ENCODE measurements at regions not wholly inside any gene's neighbourhood (a gene's known extent, or its start where the extent isn't known, plus 50 kb on each side); places are given as distances from the start of the nearest gene placed in this dataset.

- Histone ChIP-seq H3K27me3 (ENCODE audit: control insufficient read depth, insufficient read depth, low read length) (no peaks in the 10 kb centered on the region), H3K4me1 (ENCODE audit: control insufficient read depth in 2 of 3, insufficient read depth in 2 of 3, low read depth in 1 of 3, low read length in 3 of 3) (no peaks in the 10 kb centered on the region), H3K9ac (ENCODE audit: low read length in 3 of 3) (no peak overlapping the region), H3K9me3 (ENCODE audit: control insufficient read depth in 2 of 3, insufficient read depth in 1 of 3, low read length in 3 of 3) (no peaks in the 10 kb centered on the region), H3K4me3 (ENCODE audit: low read length in 3 of 3) (no peak overlapping the region), H3K36me3 (ENCODE audit: control insufficient read depth in 2 of 3, insufficient read depth in 3 of 3, low read length in 3 of 3) (no peaks in the 10 kb centered on the region), H3K27ac (ENCODE audit: low read depth in 2 of 2, low read length in 2 of 2) (no peak overlapping the region)
- TF ChIP-seq CTCF (IDR thresholded peaks at IDR 0.05; ENCODE audit: borderline replicate concordance, extremely low read depth, insufficient read depth), result no peak
- FAIRE-seq (no peak), DNase-seq (no peak)
- intact Hi-C loops (cut with DNase I), result no loop called here
These were observed 1137.7 kb upstream of the DDX18 start for GRCh38 chr2:116676776-116677175.

- intact Hi-C loops (cut with DNase I), result no loop called here
- H3K9ac ChIP-seq (ENCODE audit: low read length in 3 of 3), result no peak overlapping the region
- TF ChIP-seq CTCF (IDR thresholded peaks at IDR 0.05; ENCODE audit: borderline replicate concordance, extremely low read depth, insufficient read depth), result no peak
- no peak overlapping the region for H3K4me3 ChIP-seq (ENCODE audit: low read length in 3 of 3)
- H3K27me3 ChIP-seq (ENCODE audit: control insufficient read depth, insufficient read depth, low read length), result no peaks in the 10 kb centered on the region
- no peaks in the 10 kb centered on the region for H3K4me1 ChIP-seq (ENCODE audit: control insufficient read depth in 2 of 3, insufficient read depth in 2 of 3, low read depth in 1 of 3, low read length in 3 of 3)
- H3K27ac ChIP-seq (ENCODE audit: low read depth in 2 of 2, low read length in 2 of 2), result no peak overlapping the region
- FAIRE-seq, result no peak
- H3K36me3 ChIP-seq (ENCODE audit: control insufficient read depth in 2 of 3, insufficient read depth in 3 of 3, low read length in 3 of 3), result no peaks in the 10 kb centered on the region
- no peak for DNase-seq
- no peaks in the 10 kb centered on the region for H3K9me3 ChIP-seq (ENCODE audit: control insufficient read depth in 2 of 3, insufficient read depth in 1 of 3, low read length in 3 of 3)
These were observed 1134.1 kb upstream of the DDX18 start for GRCh38 chr2:116680256-116680936.

DNA sequence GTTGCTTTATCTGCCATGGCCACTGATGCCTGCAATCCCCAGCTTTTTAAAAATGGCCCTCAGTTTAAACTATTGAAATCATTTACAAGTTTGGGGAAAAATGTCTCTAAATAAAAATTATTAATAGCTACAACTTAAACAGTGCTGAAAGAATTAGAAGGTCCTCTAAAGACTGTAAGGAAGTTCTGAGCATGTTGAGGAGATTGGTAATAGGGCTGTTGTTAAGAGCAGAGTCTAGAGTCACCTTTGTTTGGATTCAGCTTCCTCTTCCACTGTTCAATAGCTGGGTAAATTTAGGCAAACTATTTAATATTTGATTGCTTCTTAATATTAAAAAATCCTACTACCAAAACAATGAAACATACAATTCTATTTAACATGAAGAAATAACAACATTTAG lies 1127.1 kb upstream of the DDX18 start:
- no peaks in the 10 kb centered on the region for H3K9me3 ChIP-seq (ENCODE audit: control insufficient read depth in 2 of 3, insufficient read depth in 1 of 3, low read length in 3 of 3)
- no peak for FAIRE-seq
- H3K9ac ChIP-seq (ENCODE audit: low read length in 3 of 3), result no peak overlapping the region
- intact Hi-C loops (cut with DNase I), result no loop called here
- DNase-seq, result no peak
- H3K27ac ChIP-seq (ENCODE audit: low read depth in 2 of 2, low read length in 2 of 2), result no peak overlapping the region
- H3K4me1 ChIP-seq (ENCODE audit: control insufficient read depth in 2 of 3, insufficient read depth in 2 of 3, low read depth in 1 of 3, low read length in 3 of 3), result no peaks in the 10 kb centered on the region
- no peaks in the 10 kb centered on the region for H3K27me3 ChIP-seq (ENCODE audit: control insufficient read depth, insufficient read depth, low read length)
- no peaks in the 10 kb centered on the region for H3K36me3 ChIP-seq (ENCODE audit: control insufficient read depth in 2 of 3, insufficient read depth in 3 of 3, low read length in 3 of 3)
- no peak for TF ChIP-seq CTCF (IDR thresholded peaks at IDR 0.05; ENCODE audit: borderline replicate concordance, extremely low read depth, insufficient read depth)
- no peak overlapping the region for H3K4me3 ChIP-seq (ENCODE audit: low read length in 3 of 3)

DNA sequence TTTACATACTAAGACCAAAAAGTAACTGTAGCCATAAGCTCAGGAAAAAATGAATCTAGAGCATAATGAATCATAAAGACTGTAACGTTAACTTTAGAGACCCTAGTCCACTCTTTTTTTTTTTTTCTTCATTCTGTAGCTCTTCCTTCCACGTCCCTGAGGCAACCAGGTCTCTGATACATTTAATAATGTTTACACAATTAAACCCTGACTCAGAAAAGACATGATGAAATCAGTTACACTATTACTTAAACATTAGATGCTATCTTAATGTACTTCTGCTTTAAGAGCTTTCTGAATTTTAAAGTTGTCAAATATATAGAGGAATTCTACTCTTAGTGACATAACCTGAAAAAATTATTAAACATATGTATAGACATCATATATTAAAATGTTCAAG lies 1121.5 kb upstream of the DDX18 start:
- Histone ChIP-seq H3K27ac (ENCODE audit: low read depth in 2 of 2, low read length in 2 of 2) (no peak overlapping the region), H3K36me3 (ENCODE audit: control insufficient read depth in 2 of 3, insufficient read depth in 3 of 3, low read length in 3 of 3) (no peaks in the 10 kb centered on the region), H3K9me3 (ENCODE audit: control insufficient read depth in 2 of 3, insufficient read depth in 1 of 3, low read length in 3 of 3) (no peaks in the 10 kb centered on the region), H3K27me3 (ENCODE audit: control insufficient read depth, insufficient read depth, low read length) (no peaks in the 10 kb centered on the region), H3K4me1 (ENCODE audit: control insufficient read depth in 2 of 3, insufficient read depth in 2 of 3, low read depth in 1 of 3, low read length in 3 of 3) (no peaks in the 10 kb centered on the region), H3K9ac (ENCODE audit: low read length in 3 of 3) (no peak overlapping the region), H3K4me3 (ENCODE audit: low read length in 3 of 3) (no peak overlapping the region)
- no peak for FAIRE-seq
- no peak for DNase-seq
- no peak for TF ChIP-seq CTCF (IDR thresholded peaks at IDR 0.05; ENCODE audit: borderline replicate concordance, extremely low read depth, insufficient read depth)
- intact Hi-C loops (cut with DNase I), result no loop called here

Measured in kidney (tissue), 13 donors.